ENCODE measurements at regions not wholly inside any gene's neighbourhood (a gene's known extent, or its start where the extent isn't known, plus 50 kb on each side); places are given as distances from the start of the nearest gene placed in this dataset.

- intact Hi-C loops (cut with DNase I): no loop called here
- H3K9me3 ChIP-seq (replicated peaks in 1 of 3): no peaks in the 10 kb centered on the region
- DNase-seq: peak in 1 of 7 donors; percentile 5
- no peak overlapping the region for H3K27ac ChIP-seq
- 41 to 54% (median 48%) methylated on average over 2 of the region's 2 CpGs for WGBS, 4 donors
- no peaks in the 10 kb centered on the region for H3K4me1 ChIP-seq (replicated peaks in 1 of 2)
- H3K4me3 ChIP-seq: no peak overlapping the region
- no peaks in the 10 kb centered on the region for H3K36me3 ChIP-seq (replicated peaks in 1 of 2)
- no peaks in the 10 kb centered on the region for H3K27me3 ChIP-seq
- TF ChIP-seq POLR2A (IDR thresholded peaks at IDR 0.05) (no peak), CTCF (IDR thresholded peaks at IDR 0.05) (no peak)
These were observed 174.6 kb downstream of the SUCLA2 start for GRCh38 chr13:47826471-47826870.

- no peak for DNase-seq
- TF ChIP-seq POLR2A (IDR thresholded peaks at IDR 0.05): no peak
- TF ChIP-seq CTCF (IDR thresholded peaks at IDR 0.05): no peak
- H3K4me3 ChIP-seq: no peak overlapping the region
- H3K36me3 ChIP-seq (replicated peaks in 1 of 2): no peaks in the 10 kb centered on the region
- intact Hi-C loops (cut with DNase I): no loop called here
- no peaks in the 10 kb centered on the region for H3K4me1 ChIP-seq (replicated peaks in 1 of 2)
- H3K27ac ChIP-seq: no peak overlapping the region
- no peaks in the 10 kb centered on the region for H3K27me3 ChIP-seq
- no peaks in the 10 kb centered on the region for H3K9me3 ChIP-seq (replicated peaks in 1 of 3)
- WGBS, 4 donors: 77 to 89% (median 85%) methylated on average over 4 of the region's 4 CpGs
These were observed 179.0 kb downstream of the SUCLA2 start for GRCh38 chr13:47822036-47822435.

- no peaks in the 10 kb centered on the region for H3K27me3 ChIP-seq
- no peaks in the 10 kb centered on the region for H3K4me1 ChIP-seq (replicated peaks in 1 of 2)
- WGBS, 4 donors: 67 to 87% (median 79%) methylated on average over 5 of the region's 5 CpGs
- no peak overlapping the region for H3K27ac ChIP-seq
- intact Hi-C loops (cut with DNase I): no loop called here
- H3K9me3 ChIP-seq (replicated peaks in 1 of 3): no peaks in the 10 kb centered on the region
- H3K4me3 ChIP-seq: no peak overlapping the region
- TF ChIP-seq POLR2A (IDR thresholded peaks at IDR 0.05) (no peak), CTCF (IDR thresholded peaks at IDR 0.05) (no peak)
- DNase-seq: no peak
- no peaks in the 10 kb centered on the region for H3K36me3 ChIP-seq (replicated peaks in 1 of 2)
These were observed 184.2 kb downstream of the SUCLA2 start for GRCh38 chr13:47816831-47817230.

GRCh38 chr13:47813718-47814117 lies 187.4 kb downstream of the SUCLA2 start:
- intact Hi-C loops (cut with DNase I): no loop called here
- 79 to 91% (median 82%) methylated on average over 1 of the region's 1 CpG for WGBS, 4 donors
- no peaks in the 10 kb centered on the region for H3K9me3 ChIP-seq (replicated peaks in 1 of 3)

More at GRCh38 chr13:47813718-47814117, 187.4 kb downstream of the SUCLA2 start:
- Histone ChIP-seq H3K27ac (no peak overlapping the region), H3K36me3 (replicated peaks in 1 of 2) (no peaks in the 10 kb centered on the region), H3K27me3 (no peaks in the 10 kb centered on the region), H3K4me3 (no peak overlapping the region), H3K4me1 (replicated peaks in 1 of 2) (no peaks in the 10 kb centered on the region)
- TF ChIP-seq POLR2A (IDR thresholded peaks at IDR 0.05) (no peak), CTCF (IDR thresholded peaks at IDR 0.05) (no peak)
- DNase-seq: no peak

Data from adrenal gland (tissue), 9 donors.